K562 (cell line): ENCODE measurements at regions not wholly inside any gene's neighbourhood (a gene's known extent, or its start where the extent isn't known, plus 50 kb on each side); places are given as distances from the start of the nearest gene placed in this dataset.

Experiments
- ATAC-seq: fragments of 200-7000 bp; cut with Tn5 transposase; 3 replicates; pipeline ENCODE4 v1.9.1; 2020; ENCODE audit warnings: moderate library complexity
- BruUV-seq: library from RNA; stranded (reverse); fragments of 400-500 nt; replicated peaks from 2 replicates; lab custom pipeline; 2021; lab: Mats Ljungman, UMichigan
- CTCF ChIA-PET: fragments of 300-600 bp; formaldehyde crosslinking; extraction: SDS; loops from one replicate; lab custom pipeline; 2021; ENCODE audit warnings: low intra/inter-chr PET ratio; lab: Yijun Ruan, JAX
- POLR2A ChIA-PET: fragments of 300-600, 350-650 bp; sonication (Branson Sonifier 250); formaldehyde crosslinking; extraction: SDS; loops from one replicate; lab custom pipeline; 2021; ENCODE audit warnings: antibody characterized with exemption, inconsistent platforms; lab: Yijun Ruan, JAX
- DNase-seq, 4 experiments: peaks; one replicate each; pipeline versions ENCODE4 v3.0.0 to v3.0.0-alpha.2; 2011 to 2018; ENCODE audit warnings: low spot score in 3 of 4, mixed read lengths in 3 of 4; ENCODE audit errors: extremely low read depth in 1 of 4
- FAIRE-seq: peaks from 2 replicates; lab custom pipeline; 2011; peaks lifted over from hg19 to GRCh38; lab: Jason Lieb, UNC
- H2AFZ ChIP-seq: 2 replicates; pipeline ENCODE4 v1.6.0; 2011; ENCODE audit warnings: low read depth, low read length, control low read depth, inconsistent platforms
- H3K27ac ChIP-seq: fragments of 200-600 bp; 3 replicates; pipeline ENCODE4 v1.8.0; 2011; ENCODE audit warnings: low read depth, mild to moderate bottlenecking, control low read depth, inconsistent platforms, low read length, moderate library complexity, mixed read lengths; ENCODE audit errors: extremely low read depth
- H3K27me3 ChIP-seq, 2 experiments: fragments of 300-600 bp in 1 of 2; 2 replicates in 1 of 2; 3 replicates in 1 of 2; pipeline versions ENCODE4 v1.6.0 to v1.8.0; 2011; ENCODE audit warnings: inconsistent platforms in 2 of 2, low read length in 2 of 2, mild to moderate bottlenecking in 1 of 2, mixed read lengths in 1 of 2, moderate library complexity in 1 of 2; ENCODE audit not compliant: control insufficient read depth in 2 of 2, insufficient read depth in 2 of 2
- H3K36me3 ChIP-seq: fragments of 300-600 bp; 3 replicates; pipeline ENCODE4 v1.8.0; 2011; ENCODE audit warnings: mild to moderate bottlenecking, low read length, inconsistent platforms; ENCODE audit not compliant: control insufficient read depth, insufficient read depth
- H3K4me1 ChIP-seq, 2 experiments: fragments of 200-600 bp in 1 of 2; replicated peaks in 1 of 2; 2 replicates in 1 of 2; 3 replicates in 1 of 2; pipeline versions ENCODE4 v1.5.1 to v1.8.0; 2011; ENCODE audit warnings: inconsistent platforms in 2 of 2, low read length in 2 of 2, mild to moderate bottlenecking in 1 of 2, mixed read lengths in 1 of 2, moderate library complexity in 1 of 2; ENCODE audit not compliant: control insufficient read depth in 2 of 2, insufficient read depth in 2 of 2
- H3K4me2 ChIP-seq: 2 replicates; pipeline ENCODE4 v1.6.1; 2011; ENCODE audit warnings: low read length, control low read depth, inconsistent platforms, mixed read lengths; ENCODE audit not compliant: insufficient read depth
- H3K4me3 ChIP-seq: fragments of 200-600 bp; sonication (generic), shearing (Covaris generic); 2 replicates; pipeline ENCODE4 v1.5.1; 2016; ENCODE audit warnings: control low read depth, inconsistent platforms
- H3K79me2 ChIP-seq: fragments of 200-600 bp; 3 replicates; pipeline ENCODE4 v1.8.0; 2011; ENCODE audit warnings: low read length, inconsistent platforms; ENCODE audit not compliant: control insufficient read depth, insufficient read depth
- H3K9ac ChIP-seq, 2 experiments: 2 replicates each; pipeline versions ENCODE4 v1.6.0 to v1.6.1; 2011; ENCODE audit warnings: low read depth in 2 of 2, low read length in 2 of 2, control low read depth in 1 of 2, inconsistent platforms in 1 of 2, mild to moderate bottlenecking in 1 of 2, mixed read lengths in 1 of 2; ENCODE audit not compliant: insufficient read depth in 1 of 2
- H3K9me1 ChIP-seq: one replicate; pipeline ENCODE4 v1.6.0; 2011; ENCODE audit warnings: inconsistent platforms, mild to moderate bottlenecking, low read length, moderate library complexity; ENCODE audit not compliant: control insufficient read depth, insufficient read depth
- H3K9me3 ChIP-seq: replicated peaks from 2 replicates; pipeline ENCODE4 v1.5.1; 2011; ENCODE audit warnings: low read depth, low read length, inconsistent platforms; ENCODE audit not compliant: control insufficient read depth, insufficient read depth
- H4K20me1 ChIP-seq: replicated peaks from 2 replicates; pipeline ENCODE4 v1.6.1; 2011; ENCODE audit warnings: low read length, inconsistent platforms, mixed read lengths; ENCODE audit not compliant: control insufficient read depth, insufficient read depth
- ARNT ChIP-seq, 2 experiments: fragments of 450-650 bp; IDR thresholded peaks; 2 replicates each; pipeline ENCODE4 v1.6.1; 2016; ENCODE audit warnings: mild to moderate bottlenecking in 1 of 2
- BRCA1 ChIP-seq, 2 experiments: fragments of 450-650 bp in 1 of 2; sonication (generic) in 1 of 2; formaldehyde crosslinking in 1 of 2; IDR thresholded peaks; 2 replicates each; pipeline versions ENCODE4 v1.5.0 to v1.6.1; 2017 to 2020; ENCODE audit warnings: mild to moderate bottlenecking in 1 of 2, missing genetic modification reagents in 1 of 2
- CREBBP ChIP-seq: IDR thresholded peaks from one replicate; pipeline ENCODE4 v1.6.1; 2012; ENCODE audit warnings: low read depth, mild to moderate bottlenecking, control low read depth, inconsistent platforms, low read length
- ESRRB ChIP-seq: fragments of 250-450 bp; sonication (Bioruptor Pico); IDR thresholded peaks from 2 replicates; pipeline ENCODE4 v1.5.0; 2020; ENCODE audit warnings: mild to moderate bottlenecking, moderate library complexity, borderline replicate concordance
- ETV5 ChIP-seq: sonication (generic); formaldehyde crosslinking; IDR thresholded peaks from 2 replicates; pipeline ENCODE4 v1.4.0; 2020; ENCODE audit warnings: low read depth, mild to moderate bottlenecking, missing genetic modification reagents
- GABPA ChIP-seq: fragments of 200-800 bp; sonication (Bioruptor generic); conservative IDR thresholded peaks from 2 replicates; pipeline ENCODE4 v1.6.1; 2016; ENCODE audit warnings: low read depth, missing genetic modification characterization, missing compliant biosample characterization
- GTF2A2 ChIP-seq: IDR thresholded peaks from 2 replicates; pipeline ENCODE4 v1.6.1; 2016; ENCODE audit warnings: mild to moderate bottlenecking, missing genetic modification characterization, missing compliant biosample characterization
- ILF3 ChIP-seq: fragments of 450-650 bp; IDR thresholded peaks from 2 replicates; pipeline ENCODE4 v1.6.1; 2018; ENCODE audit warnings: antibody characterized with exemption, mild to moderate bottlenecking, moderate library complexity, borderline replicate concordance
- SRSF3 ChIP-seq: fragments of 200-400 bp; formaldehyde crosslinking; IDR thresholded peaks from 2 replicates; pipeline ENCODE4 v1.6.1; 2016; ENCODE audit warnings: mild to moderate bottlenecking, low read length, moderate library complexity; ENCODE audit not compliant: insufficient read depth
- WHSC1 ChIP-seq: IDR thresholded peaks from one replicate; pipeline ENCODE4 v1.6.1; 2012; ENCODE audit warnings: low read length, control low read depth, inconsistent platforms
- ZNF764 ChIP-seq: fragments of 250-450 bp; sonication (Bioruptor Pico); IDR thresholded peaks from 2 replicates; pipeline ENCODE4 v1.4.0; 2020; ENCODE audit warnings: low read depth, mild to moderate bottlenecking, moderate library complexity
- WGBS: fragments of 100-300 bp; shearing (Covaris generic); methylation state at CpG from one replicate; pipeline ENCODE4 v1.1.6; 2016; ENCODE audit warnings: low coverage, mixed read lengths; ENCODE audit not compliant: insufficient coverage; ENCODE audit errors: missing lambda C conversion rate; 5-methylcytosine and 5-hydroxymethylcytosine counted together
- in situ Hi-C: fragments of 300-500 bp; cut with MboI; formaldehyde crosslinking; loops from 4 replicates; pipeline ENCODE4 v1.15.0; 2018; ENCODE audit warnings: inconsistent platforms, mixed read lengths
- intact Hi-C: fragments of 100-400 bp; cut with micrococcal nuclease; formaldehyde crosslinking; loops from 2 replicates; pipeline ENCODE4 v1.14.2; 2022

DNA sequence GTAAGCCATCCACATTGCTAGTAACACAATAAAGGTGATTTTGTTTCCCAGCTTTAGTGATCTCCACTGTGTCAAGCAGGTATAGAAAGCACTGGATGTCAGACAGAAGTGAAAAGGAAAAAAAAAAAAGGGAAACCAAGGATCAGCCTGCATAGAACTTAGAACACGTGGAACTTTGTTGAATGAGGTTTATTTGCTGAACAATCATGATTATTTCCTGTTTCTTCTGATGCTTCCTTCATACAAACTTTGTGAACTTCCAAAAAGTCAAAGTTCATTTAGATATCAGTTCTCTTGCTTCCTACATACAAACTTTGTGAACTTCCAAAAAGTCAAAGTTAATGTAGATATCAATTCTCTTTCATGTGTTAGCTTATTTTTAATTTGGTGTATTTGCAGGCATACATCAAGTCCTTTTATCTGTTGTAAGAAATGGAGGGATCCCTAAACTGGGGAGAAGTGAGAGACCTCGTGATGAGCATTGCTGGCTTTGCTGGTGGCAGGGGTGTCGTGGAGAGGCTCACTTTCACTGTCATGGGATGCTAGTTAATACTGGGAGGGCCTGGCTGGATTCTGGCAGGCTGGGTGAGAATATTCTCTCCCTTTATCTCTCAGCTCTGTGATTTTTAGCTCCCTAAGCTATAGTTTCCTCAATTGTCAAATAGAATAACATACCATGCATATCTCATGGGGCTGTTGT lies 298.4 kb downstream of the INHBA start:
- Histone ChIP-seq H3K27me3 (no peaks in the 10 kb centered on the region), H3K4me1 (no peaks in the 10 kb centered on the region), H3K9me3 (0 out of 2 replicates have a peak, but pooled peaks cover 2% of the 10 kb centered on the region), H4K20me1 (no peaks in the 10 kb centered on the region), H3K9ac (no peak overlapping the region), H3K4me3 (no peak overlapping the region), H3K27ac (no peak overlapping the region), H3K79me2 (no peaks in the 10 kb centered on the region), H3K36me3 (no peaks in the 10 kb centered on the region), H3K4me2 (no peak overlapping the region), H2AFZ (no peak overlapping the region), H3K9me1 (no peaks in the 10 kb centered on the region)
- POLR2A ChIA-PET: no interaction called here
- CTCF ChIA-PET: no interaction called here
- no TSS peak for BruUV-seq
- DNase-seq: no peak
- in situ Hi-C loops (no loop called here), intact Hi-C loops (no loop called here)
- FAIRE-seq: no peak
- no peak for TF ChIP-seq BRCA1 (IDR thresholded peaks at IDR 0.05)
- no peak for TF ChIP-seq BRCA1 (CRISPR knock-in tag; IDR thresholded peaks at IDR 0.05)
- TF ChIP-seq GTF2A2 (tag): no peak
- no peak for TF ChIP-seq GABPA (tag)
- TF ChIP-seq CREBBP: no peak
- TF ChIP-seq WHSC1: no peak
- no peak for TF ChIP-seq ILF3
- TF ChIP-seq ZNF764: no peak
- TF ChIP-seq ETV5 (CRISPR knock-in tag): no peak
- TF ChIP-seq SRSF3: no peak
- no peak for TF ChIP-seq ARNT (IDR thresholded peaks at IDR 0.05)
- TF ChIP-seq ESRRB: no peak
- ATAC-seq: no peak
- 0% methylated on average over 3 of the region's 3 CpGs for WGBS
